Keratinocyte (primary cell): ENCODE measurements at regions not wholly inside any gene's neighbourhood (a gene's known extent, or its start where the extent isn't known, plus 50 kb on each side); places are given as distances from the start of the nearest gene placed in this dataset.

Experiments
- DNase-seq: peaks from one replicate; pipeline ENCODE4 v3.0.0-alpha.2; 2011; ENCODE audit warnings: low read depth, missing footprints, low spot score
- FAIRE-seq: peaks from 2 replicates; lab custom pipeline; 2011; peaks lifted over from hg19 to GRCh38; lab: Jason Lieb, UNC
- H2AFZ ChIP-seq: 2 replicates; pipeline ENCODE4 v1.6.0; 2012; ENCODE audit warnings: low read length, control low read depth, inconsistent platforms; ENCODE audit not compliant: control insufficient read depth
- H3K27ac ChIP-seq: 2 replicates; pipeline ENCODE4 v1.5.1; 2011; ENCODE audit warnings: low read length; ENCODE audit not compliant: control insufficient read depth, insufficient read depth
- H3K27me3 ChIP-seq: 3 replicates; pipeline ENCODE4 v1.6.0; 2011; ENCODE audit warnings: low read length; ENCODE audit not compliant: control insufficient read depth, insufficient read depth; ENCODE audit errors: extremely low read depth
- H3K36me3 ChIP-seq, 2 experiments: 2 replicates in 1 of 2; 3 replicates in 1 of 2; pipeline ENCODE4 v1.5.1; 2011; ENCODE audit warnings: low read length in 2 of 2, mild to moderate bottlenecking in 1 of 2; ENCODE audit not compliant: control insufficient read depth in 2 of 2, insufficient read depth in 2 of 2; ENCODE audit errors: extremely low read depth in 1 of 2
- H3K4me1 ChIP-seq: 3 replicates; pipeline ENCODE4 v1.5.1; 2011; ENCODE audit warnings: low read length; ENCODE audit not compliant: control insufficient read depth, insufficient read depth; ENCODE audit errors: extremely low read depth
- H3K4me2 ChIP-seq: 3 replicates; pipeline ENCODE4 v1.6.0; 2011; ENCODE audit warnings: low read depth, low read length; ENCODE audit not compliant: control insufficient read depth, insufficient read depth; ENCODE audit errors: extremely low read depth
- H3K4me3 ChIP-seq, 3 experiments: fragments of 200-600 bp in 1 of 3; sonication (generic) in 1 of 3; 2 replicates in 2 of 3; 3 replicates in 1 of 3; pipeline ENCODE4 v1.5.1; 2011 to 2016; ENCODE audit warnings: low read length in 3 of 3, mild to moderate bottlenecking in 3 of 3, control low read depth in 2 of 3, inconsistent platforms in 1 of 3, low read depth in 1 of 3, mixed read lengths in 1 of 3, mixed run types in 1 of 3, moderate library complexity in 1 of 3; ENCODE audit not compliant: control insufficient read depth in 2 of 3, insufficient read depth in 2 of 3; ENCODE audit errors: extremely low read depth in 1 of 3
- H3K79me2 ChIP-seq: 2 replicates; pipeline ENCODE4 v1.6.0; 2012; ENCODE audit warnings: low read length; ENCODE audit not compliant: control insufficient read depth, insufficient read depth
- H3K9ac ChIP-seq: 3 replicates; pipeline ENCODE4 v1.6.0; 2011; ENCODE audit warnings: low read length; ENCODE audit not compliant: control insufficient read depth, insufficient read depth; ENCODE audit errors: extremely low read depth
- H3K9me1 ChIP-seq: 3 replicates; pipeline ENCODE4 v1.6.0; 2011; ENCODE audit warnings: low read length; ENCODE audit not compliant: control insufficient read depth, insufficient read depth; ENCODE audit errors: extremely low read depth
- H3K9me3 ChIP-seq: 2 replicates; pipeline ENCODE4 v1.5.1; 2012; ENCODE audit warnings: low read depth, low read length; ENCODE audit not compliant: control insufficient read depth
- H4K20me1 ChIP-seq: 3 replicates; pipeline ENCODE4 v1.6.0; 2011; ENCODE audit warnings: low read length; ENCODE audit not compliant: control insufficient read depth, insufficient read depth; ENCODE audit errors: extremely low read depth
- EZH2 ChIP-seq: IDR thresholded peaks from one replicate; pipeline ENCODE4 v1.6.1; 2012; ENCODE audit warnings: inconsistent platforms, mild to moderate bottlenecking, low read length, moderate library complexity
- dilution Hi-C: fragments of 300-500 bp; cut with MboI; formaldehyde crosslinking; loops from one replicate; pipeline ENCODE4 v1.7.0; 2020; ENCODE audit warnings: low sequenced_read_pairs; ENCODE audit not compliant: extremely low pct_ligation_motif_present
- TF ChIP-seq, protein P1 (sequence below), 3 experiments: IDR thresholded peaks in 1 of 3; conservative IDR thresholded peaks in 1 of 3; optimal IDR thresholded peaks in 1 of 3; 2 replicates in 2 of 3; 3 replicates in 1 of 3; pipeline versions ENCODE3 to v1.5.1; 2011; ENCODE audit warnings: low read length in 3 of 3, mild to moderate bottlenecking in 3 of 3, moderate library complexity in 2 of 3, control low read depth in 1 of 3, inconsistent platforms in 1 of 3; ENCODE audit not compliant: insufficient read depth in 2 of 3; ENCODE audit errors: extremely low read depth in 1 of 3

DNA sequence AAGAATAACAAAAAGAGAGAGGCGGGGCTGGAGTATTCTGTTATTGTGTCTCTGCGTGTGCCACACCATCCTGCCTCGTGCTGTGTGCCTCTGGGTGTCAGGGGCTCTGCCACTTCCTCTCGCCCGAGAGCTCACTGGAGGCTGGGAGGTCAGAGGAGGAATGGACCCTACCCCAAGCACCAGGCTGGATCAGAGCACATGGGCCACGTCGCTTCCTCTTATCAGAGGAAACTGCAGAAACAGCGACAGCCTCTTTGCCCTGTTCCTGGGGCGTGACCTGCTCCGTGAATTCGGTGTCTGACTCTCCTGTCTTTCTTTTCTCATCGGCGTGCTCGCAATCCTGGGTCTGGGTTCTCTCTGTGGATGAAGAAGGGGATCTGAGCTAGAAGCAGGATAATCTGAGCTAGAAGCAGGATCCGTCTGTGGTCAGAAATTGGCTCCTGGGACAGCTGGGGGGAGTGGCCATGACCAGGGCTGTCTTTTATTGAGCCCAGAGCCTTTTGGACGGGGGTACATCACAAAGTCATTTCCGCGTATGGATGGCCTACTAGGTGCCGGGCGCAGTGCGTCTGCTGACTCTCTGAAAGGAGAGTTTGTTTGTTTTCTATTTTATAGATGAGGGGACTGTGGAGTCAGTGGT is 150.3 kb upstream of the COL5A1 start:
- FAIRE-seq = no peak
- Histone ChIP-seq H3K9me3 (no peaks in the 10 kb centered on the region), H3K36me3 (no peaks in the 10 kb centered on the region), H4K20me1 (no peaks in the 10 kb centered on the region), H2AFZ (no peak overlapping the region), H3K27ac (no peak overlapping the region), H3K4me3 (no peak overlapping the region), H3K9ac (no peak overlapping the region), H3K79me2 (no peaks in the 10 kb centered on the region), H3K9me1 (no peaks in the 10 kb centered on the region), H3K4me2 (no peak overlapping the region), H3K27me3 (peaks cover 6% of the 10 kb centered on the region), H3K4me1 (no peaks in the 10 kb centered on the region)
- TF ChIP-seq EZH2 = no peak
- TF ChIP-seq, protein P1, sequence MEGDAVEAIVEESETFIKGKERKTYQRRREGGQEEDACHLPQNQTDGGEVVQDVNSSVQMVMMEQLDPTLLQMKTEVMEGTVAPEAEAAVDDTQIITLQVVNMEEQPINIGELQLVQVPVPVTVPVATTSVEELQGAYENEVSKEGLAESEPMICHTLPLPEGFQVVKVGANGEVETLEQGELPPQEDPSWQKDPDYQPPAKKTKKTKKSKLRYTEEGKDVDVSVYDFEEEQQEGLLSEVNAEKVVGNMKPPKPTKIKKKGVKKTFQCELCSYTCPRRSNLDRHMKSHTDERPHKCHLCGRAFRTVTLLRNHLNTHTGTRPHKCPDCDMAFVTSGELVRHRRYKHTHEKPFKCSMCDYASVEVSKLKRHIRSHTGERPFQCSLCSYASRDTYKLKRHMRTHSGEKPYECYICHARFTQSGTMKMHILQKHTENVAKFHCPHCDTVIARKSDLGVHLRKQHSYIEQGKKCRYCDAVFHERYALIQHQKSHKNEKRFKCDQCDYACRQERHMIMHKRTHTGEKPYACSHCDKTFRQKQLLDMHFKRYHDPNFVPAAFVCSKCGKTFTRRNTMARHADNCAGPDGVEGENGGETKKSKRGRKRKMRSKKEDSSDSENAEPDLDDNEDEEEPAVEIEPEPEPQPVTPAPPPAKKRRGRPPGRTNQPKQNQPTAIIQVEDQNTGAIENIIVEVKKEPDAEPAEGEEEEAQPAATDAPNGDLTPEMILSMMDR (optimal IDR thresholded peaks at IDR 0.05 in 1 of 3, IDR thresholded peaks at IDR 0.05 in 1 of 3, conservative IDR thresholded peaks at IDR 0.05 in 1 of 3; ENCODE audit: extremely low read depth in 1 of 3, insufficient read depth in 2 of 3, low read length in 3 of 3) = no peak
- DNase-seq = no peak
- dilution Hi-C loops = no loop called here

DNA sequence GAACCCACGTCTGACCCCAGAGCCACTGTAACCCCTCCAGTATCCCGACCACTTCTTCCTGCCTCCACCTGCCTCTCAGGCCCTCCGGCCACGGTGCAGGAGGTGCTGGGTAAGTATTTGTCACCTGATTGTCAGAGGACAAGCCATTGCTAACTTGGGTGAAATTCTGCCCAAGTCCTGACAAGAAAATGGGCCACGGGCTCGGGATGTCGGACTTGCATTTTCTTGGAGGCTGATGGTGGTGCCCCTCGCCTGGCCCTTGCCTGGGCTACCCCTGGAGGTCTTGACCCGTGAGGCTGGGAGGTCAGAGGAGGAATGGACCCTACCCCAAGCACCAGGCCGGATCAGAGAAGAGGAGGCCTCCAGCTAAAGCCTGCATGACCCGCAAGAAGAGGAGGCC is 149.7 kb upstream of the COL5A1 start:
- TF ChIP-seq, protein P1 (optimal IDR thresholded peaks at IDR 0.05 in 1 of 3, IDR thresholded peaks at IDR 0.05 in 1 of 3, conservative IDR thresholded peaks at IDR 0.05 in 1 of 3; ENCODE audit: extremely low read depth in 1 of 3, insufficient read depth in 2 of 3, low read length in 3 of 3) = no peak
- TF ChIP-seq EZH2 = no peak
- Histone ChIP-seq H4K20me1 (no peaks in the 10 kb centered on the region), H3K79me2 (no peaks in the 10 kb centered on the region), H2AFZ (no peak overlapping the region), H3K4me3 (no peak overlapping the region), H3K4me2 (no peak overlapping the region), H3K27me3 (peaks cover 6% of the 10 kb centered on the region), H3K27ac (no peak overlapping the region), H3K9me3 (no peaks in the 10 kb centered on the region), H3K4me1 (no peaks in the 10 kb centered on the region), H3K9me1 (no peaks in the 10 kb centered on the region), H3K9ac (no peak overlapping the region), H3K36me3 (no peaks in the 10 kb centered on the region)
- DNase-seq = no peak
- dilution Hi-C loops = no loop called here
- no peak for FAIRE-seq
